GM18508 (cell line): ENCODE measurements at regions not wholly inside any gene's neighbourhood (a gene's known extent, or its start where the extent isn't known, plus 50 kb on each side); places are given as distances from the start of the nearest gene placed in this dataset.

Experiments used
- ATAC-seq: cut with Tn5 transposase; IDR thresholded peaks from one replicate; pipeline ENCODE4 v1.9.1; 2021; ENCODE audit warnings: moderate number of reproducible peaks; ENCODE audit not compliant: insufficient read depth, unreplicated experiment

GRCh38 chr3:155029941-155030340 is 50.2 kb upstream of the MME start:
- ATAC-seq, result no peak

DNA sequence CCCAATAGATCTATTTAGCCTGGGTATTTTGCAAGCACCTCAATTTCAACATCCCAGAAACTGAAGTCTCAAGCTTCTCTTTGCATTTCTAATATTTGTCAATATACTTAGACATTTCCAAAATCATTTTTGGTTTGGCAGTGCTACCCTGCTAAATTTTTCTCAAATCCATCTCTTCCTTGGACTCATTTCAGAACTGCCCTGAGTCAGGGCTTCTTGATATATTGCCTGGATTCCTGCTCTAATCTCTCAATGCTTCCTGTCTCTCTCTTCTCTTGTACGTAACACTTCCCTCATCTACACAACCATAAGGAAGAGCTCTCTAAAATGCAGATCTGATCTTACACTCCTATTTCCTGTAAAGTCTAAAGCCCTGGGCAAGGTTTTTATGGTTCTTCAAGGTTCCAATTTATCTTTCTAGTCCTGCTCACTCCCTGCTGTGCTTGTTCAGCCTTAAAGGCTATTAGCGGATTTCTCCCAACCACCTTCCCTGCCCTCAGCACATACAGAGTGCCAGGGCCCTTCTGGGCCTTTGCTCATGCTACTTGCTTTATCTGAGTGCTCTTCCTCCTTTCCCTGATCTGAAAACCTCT is 53.0 kb upstream of the MME start:
- ATAC-seq, result no peak

DNA sequence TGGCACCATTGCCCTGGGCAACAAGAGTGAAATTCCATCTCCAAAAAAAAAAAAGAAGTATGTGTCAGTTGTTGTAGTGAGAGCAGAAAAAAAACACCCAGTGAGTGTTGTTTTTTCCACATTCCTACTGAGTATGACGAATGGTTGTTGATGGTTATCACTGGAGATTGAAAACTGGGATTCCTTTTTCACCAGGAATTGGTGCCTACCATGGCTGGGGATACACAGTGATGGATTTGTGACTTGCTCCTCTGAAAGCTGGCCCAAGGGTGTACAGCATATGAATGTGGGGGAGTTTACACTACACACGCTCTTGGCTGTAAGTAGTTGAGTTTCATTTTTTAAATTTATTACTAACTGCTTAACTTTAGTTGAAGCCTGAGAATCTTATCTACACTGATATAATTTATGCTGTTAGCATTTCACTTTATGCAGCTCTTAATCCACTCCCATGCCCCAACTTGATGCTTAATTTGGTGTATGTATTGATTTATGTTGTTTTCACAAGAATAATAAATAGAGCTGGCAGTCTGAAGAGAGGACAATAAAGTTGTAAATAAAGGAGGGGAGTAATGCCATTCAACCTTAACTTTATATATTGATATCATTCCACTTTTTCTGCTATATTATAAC is 56.0 kb upstream of the MME start:
- ATAC-seq, result no peak

DNA sequence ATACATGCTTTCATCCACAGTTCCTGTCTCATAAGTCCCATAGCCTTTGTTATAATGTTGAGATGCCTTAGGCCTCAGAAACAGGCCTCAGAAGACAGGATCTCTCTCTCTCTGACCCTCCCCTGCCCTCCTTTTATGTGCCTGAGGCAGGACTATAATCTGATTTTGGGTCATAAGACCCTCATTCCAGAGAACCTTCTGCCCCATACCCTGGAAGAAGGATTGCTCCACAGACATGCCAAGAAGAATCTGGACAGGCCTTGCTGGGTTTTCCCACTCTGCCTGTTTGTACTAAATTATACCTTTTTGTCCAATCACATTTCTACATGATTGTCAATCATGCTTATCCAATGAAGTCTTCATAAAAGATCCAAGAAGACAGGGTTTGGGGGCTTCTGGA is 57.2 kb upstream of the MME start:
- ATAC-seq, result no peak

- no peak for ATAC-seq
Measured at GRCh38 chr3:155019575-155019974, 60.5 kb upstream of the MME start.

DNA sequence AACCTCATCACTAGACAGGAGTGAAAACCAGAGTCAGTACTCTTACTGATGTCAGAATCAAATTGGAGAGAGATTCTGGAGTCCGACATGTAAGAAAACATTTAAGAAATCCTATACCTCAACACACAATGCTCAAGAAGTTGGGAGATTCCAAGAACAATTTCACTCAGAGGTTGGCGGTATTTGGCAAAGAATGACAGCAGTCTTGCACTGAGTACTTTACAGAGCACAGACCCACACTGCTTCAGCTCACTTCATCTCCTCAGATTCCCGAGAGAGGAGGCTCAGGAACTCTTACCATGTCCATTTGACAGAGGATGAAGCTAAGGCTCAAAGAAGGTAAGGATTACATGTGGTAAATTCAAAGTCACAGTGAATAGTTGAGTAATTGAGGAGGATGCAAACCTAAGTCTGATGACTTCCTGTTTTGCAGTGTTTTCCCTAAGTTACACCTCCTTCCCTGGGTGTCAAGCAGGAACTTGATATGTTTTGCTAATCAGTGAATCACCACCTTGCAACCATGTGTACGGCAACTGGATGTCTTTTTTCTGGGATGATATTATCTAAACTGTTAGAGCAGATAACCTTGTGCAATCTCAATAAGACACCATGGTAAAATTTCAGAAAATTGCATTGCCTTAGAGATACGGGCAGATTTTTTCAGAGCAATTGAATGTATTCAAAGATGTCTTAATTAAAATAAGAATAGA is 61.3 kb upstream of the MME start:
- no peak for ATAC-seq

- ATAC-seq, result no peak
Measured at GRCh38 chr3:155015776-155016436, 64.2 kb upstream of the MME start.

- no peak for ATAC-seq
Measured at GRCh38 chr3:155014953-155015352, 65.2 kb upstream of the MME start.

GRCh38 chr3:155013427-155013826 is 66.7 kb upstream of the MME start:
- no peak for ATAC-seq

GRCh38 chr3:155012584-155012983 is 67.5 kb upstream of the MME start:
- no peak for ATAC-seq

DNA sequence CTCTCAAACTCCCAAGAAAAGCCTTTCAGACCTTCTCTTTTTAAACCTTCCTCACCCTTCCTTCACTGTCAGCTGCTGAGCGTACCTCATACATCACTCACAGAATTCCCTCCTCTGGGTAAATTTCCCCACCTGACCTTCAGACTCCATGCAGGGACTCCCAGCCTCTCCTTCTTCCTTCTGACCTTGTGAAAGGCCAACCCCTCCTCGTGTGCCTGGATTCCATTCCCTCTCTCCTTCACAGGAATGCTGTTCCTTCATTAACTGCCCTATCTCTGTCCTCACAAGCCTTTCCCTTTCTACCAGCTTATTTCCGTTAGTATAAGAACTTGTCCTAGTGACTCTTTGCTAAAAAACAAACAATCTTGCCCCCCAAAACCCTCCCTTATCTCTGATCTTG is 69.7 kb upstream of the MME start:
- no peak for ATAC-seq

DNA sequence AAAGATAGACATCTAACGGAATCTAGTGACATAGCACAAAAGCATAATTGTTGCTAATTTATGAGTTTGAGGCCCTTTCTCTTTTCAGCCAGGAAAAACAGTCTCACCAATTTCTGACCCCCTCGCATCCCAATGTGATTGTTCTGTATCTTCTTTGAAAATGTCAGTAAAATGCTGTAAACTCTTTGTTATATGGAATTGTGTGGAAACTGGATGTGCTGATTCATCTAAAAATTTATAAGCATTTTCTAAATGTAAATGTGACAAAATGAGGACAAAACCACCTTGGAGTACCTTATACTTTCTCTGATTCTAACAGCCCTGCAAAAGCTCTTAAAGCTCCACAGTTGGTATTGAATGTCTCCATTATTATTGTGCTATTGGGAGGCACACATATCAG is 70.9 kb upstream of the MME start:
- ATAC-seq, result no peak

DNA sequence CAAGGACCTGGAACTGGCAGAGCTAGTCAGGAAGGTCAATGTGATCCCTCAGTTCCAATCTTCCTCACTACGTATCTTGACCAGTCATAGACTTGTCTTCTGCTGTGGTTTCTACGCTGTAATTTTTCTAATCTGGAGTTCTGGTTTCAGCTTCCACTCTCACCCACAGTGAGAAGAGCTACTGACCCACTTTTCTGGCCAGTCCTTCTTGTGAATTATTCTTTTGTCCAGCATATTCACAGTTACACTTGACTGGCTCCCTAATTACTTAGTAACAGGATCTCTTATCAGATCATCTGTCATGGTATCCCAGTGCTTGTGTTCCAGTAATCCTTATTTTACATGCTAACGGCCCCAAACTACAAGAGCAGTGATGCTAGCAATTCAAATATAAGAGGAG is 72.4 kb upstream of the MME start:
- ATAC-seq, result no peak

DNA sequence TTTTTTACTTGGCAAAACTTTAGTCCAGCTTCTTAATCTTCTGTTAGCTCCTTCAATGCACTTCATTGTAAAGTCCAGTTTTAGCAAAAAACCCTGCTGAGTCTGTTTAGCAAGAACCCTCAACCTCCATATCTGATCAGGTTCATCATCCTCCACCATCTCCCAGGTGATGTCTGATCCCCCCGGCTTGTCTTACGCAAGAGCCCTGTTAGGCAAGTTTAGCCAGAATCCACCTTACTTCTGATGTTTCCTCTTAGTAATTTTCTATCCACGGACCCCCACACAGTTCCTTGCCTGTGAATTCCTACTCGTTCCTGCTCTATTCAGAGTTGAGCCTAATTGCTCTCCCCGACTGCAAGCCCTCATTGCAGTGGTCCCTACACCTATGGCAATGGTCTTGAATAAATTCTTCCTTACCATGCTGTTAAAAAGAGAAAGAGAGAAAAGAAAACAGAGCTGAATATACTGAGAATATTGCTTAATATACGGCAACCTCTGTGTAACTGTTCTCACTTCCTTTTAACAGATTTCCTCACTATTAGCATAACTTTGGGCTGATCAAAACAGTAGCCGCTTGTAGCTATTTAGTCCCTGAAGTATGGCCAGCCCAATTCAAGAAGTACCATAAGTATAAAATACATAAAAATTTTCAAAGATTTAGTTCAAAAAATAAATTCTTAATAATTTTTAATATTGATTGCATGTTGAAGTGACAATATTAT is 78.7 kb upstream of the MME start:
- ATAC-seq, result no peak

DNA sequence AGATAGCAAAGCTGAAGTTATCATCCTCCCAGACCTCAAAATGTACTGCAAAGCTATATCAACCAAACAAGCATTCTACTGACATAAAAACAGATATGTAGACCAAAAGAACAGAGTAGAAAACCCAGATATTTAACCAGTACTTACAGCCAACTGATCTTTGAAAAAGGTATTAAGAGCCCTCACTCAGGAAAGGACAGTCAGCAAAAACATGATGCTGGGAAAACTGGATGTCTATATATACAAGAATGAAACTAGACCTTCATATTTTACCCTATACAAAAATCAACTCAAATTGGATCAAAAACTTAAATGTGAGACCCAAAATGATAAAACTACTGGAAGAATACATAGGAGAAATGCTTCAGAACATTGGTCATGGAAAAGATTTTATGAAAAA is 87.5 kb upstream of the MME start:
- ATAC-seq, result no peak

DNA sequence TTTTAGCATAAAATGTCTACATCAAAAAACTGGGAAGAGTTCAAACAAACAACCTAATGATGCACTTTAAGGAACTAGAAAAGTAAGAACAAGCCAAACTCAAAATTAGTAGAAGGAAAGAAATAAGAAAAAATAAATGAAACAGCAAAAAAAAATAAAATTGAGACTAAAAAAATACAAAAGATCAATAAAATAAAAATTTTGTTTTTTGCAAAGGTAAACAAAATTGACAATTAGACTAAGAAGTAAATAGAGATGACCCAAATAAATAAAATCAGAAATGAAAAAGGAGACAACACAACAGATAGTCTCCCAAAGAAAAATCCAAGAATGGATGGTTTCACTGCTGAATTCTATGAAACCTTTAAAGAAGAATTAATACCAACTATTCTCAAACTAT is 89.6 kb upstream of the MME start:
- no peak for ATAC-seq

DNA sequence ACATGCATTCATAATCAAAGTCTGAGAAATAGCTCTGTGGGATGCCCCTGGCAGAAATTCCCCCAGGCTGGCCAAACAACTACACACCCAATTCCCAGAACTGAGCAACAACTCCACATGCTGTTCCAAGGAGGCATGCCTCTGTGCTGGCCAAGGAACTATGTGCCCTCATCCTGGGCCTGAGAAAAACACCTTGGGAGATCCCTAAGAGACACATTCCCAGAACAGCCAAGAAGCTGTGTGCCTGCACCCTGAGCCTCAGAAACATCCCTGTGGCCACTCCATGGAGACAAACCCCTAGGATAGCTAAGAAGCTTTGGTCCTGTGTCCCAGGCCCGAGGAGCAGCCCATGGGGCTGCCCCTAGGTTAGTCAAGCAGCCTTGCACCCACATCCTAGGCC is 92.3 kb upstream of the MME start:
- no peak for ATAC-seq

GRCh38 chr3:154981664-154982063 is 98.5 kb upstream of the MME start:
- no peak for ATAC-seq

- no peak for ATAC-seq
Measured at GRCh38 chr3:154981201-154981600, 98.9 kb upstream of the MME start.

DNA sequence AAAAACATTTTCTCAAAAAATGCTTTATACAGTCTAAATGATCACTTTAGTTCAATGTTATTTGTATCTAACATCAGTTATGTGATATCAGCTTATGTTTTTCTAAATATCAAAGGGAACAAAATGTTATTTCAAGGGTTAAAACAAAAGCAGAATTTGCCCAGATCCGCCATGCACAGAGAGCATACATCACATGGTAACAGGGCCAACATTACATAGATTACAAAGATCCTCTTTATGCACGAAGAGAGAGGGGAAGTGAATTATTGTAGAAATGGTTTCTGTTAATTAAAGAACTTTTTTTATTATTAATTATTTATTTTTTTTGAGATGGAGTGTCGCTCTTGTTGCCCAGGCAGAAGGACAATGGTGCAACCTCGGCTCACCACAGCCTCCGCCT is 100.8 kb upstream of the MME start:
- no peak for ATAC-seq

DNA sequence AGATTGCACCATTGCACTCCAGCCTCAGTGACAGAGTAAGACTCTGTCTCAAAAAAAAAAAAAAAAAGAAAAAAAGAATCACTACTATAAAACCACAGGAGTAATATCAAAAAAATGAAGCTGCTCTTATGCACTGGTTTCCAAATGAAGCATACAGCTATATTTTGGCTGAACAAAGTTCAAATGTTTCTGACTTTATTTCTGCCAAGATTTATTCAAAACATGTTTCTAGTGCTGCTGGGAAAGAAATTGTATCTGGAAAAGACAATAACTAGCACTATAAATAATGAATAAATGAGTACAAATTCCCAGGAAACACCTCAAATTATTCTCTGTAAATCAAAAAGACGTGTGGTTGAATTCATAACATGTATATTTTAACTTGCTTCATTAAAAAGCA is 102.5 kb upstream of the MME start:
- no peak for ATAC-seq
